ENCODE measurements at regions not wholly inside any gene's neighbourhood (a gene's known extent, or its start where the extent isn't known, plus 50 kb on each side); places are given as distances from the start of the nearest gene placed in this dataset.
"Not testable (repeated sequence)": the region's sequence is repeated elsewhere in the genome, so short reads cannot be mapped to it uniquely, and the experiment has no call there.

DNA sequence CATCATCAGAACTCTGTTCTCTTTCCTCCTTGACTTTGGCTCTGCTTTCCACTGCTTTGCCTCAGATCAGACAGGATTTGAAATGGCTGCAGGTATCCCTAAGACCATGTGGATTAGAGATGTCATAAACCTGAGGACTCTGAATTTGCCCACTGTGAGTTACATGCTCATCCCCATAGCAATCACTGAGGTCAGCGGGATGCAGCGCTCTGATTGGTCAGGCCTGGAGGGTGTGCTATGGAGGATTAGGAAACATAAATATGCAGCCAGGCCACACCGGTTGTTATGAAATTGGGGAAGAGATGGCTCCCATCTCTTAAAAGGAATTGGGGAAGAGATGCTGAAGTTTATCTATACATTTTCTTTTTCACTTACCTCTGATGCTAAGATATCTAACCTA lies 73.7 kb upstream of the DNAJC10 start:
- H3K27me3 Mint-ChIP-seq: peaks cover 13 to 14% of the 10 kb centered on the region in 2 donors
- no peaks in the 10 kb centered on the region for H3K36me3 Mint-ChIP-seq (ENCODE audit: insufficient read depth)
- peak; percentile 43 for ATAC-seq (replicated peaks)
- no peak overlapping the region for H3K4me3 Mint-ChIP-seq
- no peaks in the 10 kb centered on the region for H3K9me3 Mint-ChIP-seq
- no peak overlapping the region for H3K27ac Mint-ChIP-seq
- H3K4me1 Mint-ChIP-seq (ENCODE audit: low read depth in 2 of 2): no peaks in the 10 kb centered on the region
- DNase-seq: peak; percentile 9

DNA sequence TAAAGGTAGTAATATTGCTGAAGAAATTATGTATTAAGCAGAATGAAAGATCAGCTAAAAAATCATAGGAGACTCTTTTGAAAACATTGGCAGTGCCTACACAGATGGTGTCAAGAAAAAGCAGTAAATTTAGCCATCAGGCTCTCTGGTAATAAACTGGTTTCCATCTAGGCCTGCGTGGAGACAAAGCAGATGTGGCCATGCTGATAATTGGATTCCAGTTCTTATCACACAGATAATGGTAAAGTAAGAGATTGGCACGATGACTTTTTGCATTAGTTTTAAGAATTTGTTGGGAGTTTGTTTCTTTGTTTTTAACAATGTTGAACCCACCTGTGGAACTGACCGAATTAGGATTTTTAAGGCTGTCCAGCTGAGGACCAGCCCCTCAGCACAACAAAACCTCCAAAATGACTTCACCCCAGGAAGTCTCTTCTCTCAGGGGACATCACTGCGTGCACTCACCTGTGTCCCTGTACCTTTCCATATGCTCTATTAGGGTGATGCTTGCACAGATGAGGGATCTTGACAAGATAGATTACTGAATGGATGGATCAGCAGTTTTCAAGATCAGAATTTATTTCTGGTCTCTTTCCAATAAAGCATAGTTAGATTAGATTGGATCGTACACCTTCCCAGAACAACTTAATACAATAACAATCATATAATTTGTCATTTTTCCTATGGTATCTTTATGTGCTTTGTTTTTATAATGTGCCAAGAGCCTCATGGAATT lies 69.1 kb upstream of the DNAJC10 start:
- DNase-seq (no peak), ATAC-seq (replicated peaks) (no peak)
- no peaks in the 10 kb centered on the region for H3K9me3 Mint-ChIP-seq
- H3K27ac Mint-ChIP-seq: no peak overlapping the region
- no peaks in the 10 kb centered on the region for H3K36me3 Mint-ChIP-seq (ENCODE audit: insufficient read depth)
- H3K4me1 Mint-ChIP-seq (ENCODE audit: low read depth in 2 of 2): no peaks in the 10 kb centered on the region
- H3K27me3 Mint-ChIP-seq: peaks cover 0 to 11% of the 10 kb centered on the region in 2 donors
- H3K4me3 Mint-ChIP-seq: no peak overlapping the region

DNA sequence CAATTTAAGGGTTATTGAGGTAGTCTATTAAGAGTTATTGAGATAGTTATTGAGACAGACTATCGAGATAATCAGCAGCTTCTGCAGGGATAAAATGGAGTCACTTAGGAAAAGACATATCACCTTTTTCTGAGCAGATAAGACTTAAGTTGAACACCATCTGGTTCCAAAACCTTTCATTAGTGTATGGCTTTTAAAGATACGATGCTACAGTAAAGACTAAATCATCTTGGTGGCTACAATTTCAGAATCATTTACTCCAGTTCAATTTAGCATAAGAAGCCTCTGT lies 68.6 kb upstream of the DNAJC10 start:
- Mint-ChIP-seq H3K4me1 (ENCODE audit: low read depth in 2 of 2) (no peaks in the 10 kb centered on the region), H3K27ac (no peak overlapping the region), H3K4me3 (no peak overlapping the region), H3K9me3 (no peaks in the 10 kb centered on the region), H3K36me3 (ENCODE audit: insufficient read depth) (no peaks in the 10 kb centered on the region), H3K27me3 (peaks cover 0 to 11% of the 10 kb centered on the region in 2 donors)
- DNase-seq (no peak), ATAC-seq (replicated peaks) (no peak)

GRCh38 chr2:182649316-182649715 lies 66.7 kb upstream of the DNAJC10 start:
- peaks cover 0 to 11% of the 10 kb centered on the region in 2 donors for H3K27me3 Mint-ChIP-seq
- no peaks in the 10 kb centered on the region for H3K36me3 Mint-ChIP-seq (ENCODE audit: insufficient read depth)
- no peaks in the 10 kb centered on the region for H3K4me1 Mint-ChIP-seq (ENCODE audit: low read depth in 2 of 2)
- H3K4me3 Mint-ChIP-seq: no peak overlapping the region
- DNase-seq (no peak), ATAC-seq (replicated peaks) (no peak)
- no peak overlapping the region for H3K27ac Mint-ChIP-seq
- H3K9me3 Mint-ChIP-seq: no peaks in the 10 kb centered on the region

GRCh38 chr2:182650704-182651103 lies 65.4 kb upstream of the DNAJC10 start:
- ATAC-seq (replicated peaks) (no peak), DNase-seq (no peak)
- no peaks in the 10 kb centered on the region for H3K9me3 Mint-ChIP-seq
- H3K27me3 Mint-ChIP-seq: peaks cover 12 to 21% of the 10 kb centered on the region in 2 donors
- no peak overlapping the region for H3K4me3 Mint-ChIP-seq
- H3K27ac Mint-ChIP-seq: peak overlapping the region in 1 of 2 donors; percentile 68
- no peaks in the 10 kb centered on the region for H3K4me1 Mint-ChIP-seq (ENCODE audit: low read depth in 2 of 2)
- H3K36me3 Mint-ChIP-seq (ENCODE audit: insufficient read depth): no peaks in the 10 kb centered on the region

- H3K4me3 Mint-ChIP-seq: no peak overlapping the region
Measured at GRCh38 chr2:182652326-182652725, 63.7 kb upstream of the DNAJC10 start.

GRCh38 chr2:182655750-182656149 lies 60.3 kb upstream of the DNAJC10 start:
- no peak for ATAC-seq (replicated peaks)
- DNase-seq: no peak
- peaks cover 26 to 31% of the 10 kb centered on the region in 2 donors for H3K27me3 Mint-ChIP-seq
- no peak overlapping the region for H3K27ac Mint-ChIP-seq
- H3K9me3 Mint-ChIP-seq: no peaks in the 10 kb centered on the region
- H3K36me3 Mint-ChIP-seq (ENCODE audit: insufficient read depth): no peaks in the 10 kb centered on the region
- no peaks in the 10 kb centered on the region for H3K4me1 Mint-ChIP-seq (ENCODE audit: low read depth in 2 of 2)
- no peak overlapping the region for H3K4me3 Mint-ChIP-seq

More at GRCh38 chr2:182652326-182652725, 63.7 kb upstream of the DNAJC10 start:
- Mint-ChIP-seq H3K9me3 (no peaks in the 10 kb centered on the region), H3K27ac (no peak overlapping the region), H3K4me1 (ENCODE audit: low read depth in 2 of 2) (no peaks in the 10 kb centered on the region), H3K36me3 (ENCODE audit: insufficient read depth) (no peaks in the 10 kb centered on the region), H3K27me3 (peaks cover 15 to 31% of the 10 kb centered on the region in 2 donors)
- ATAC-seq (replicated peaks) (peak; percentile 40), DNase-seq (no peak)

GRCh38 chr2:182664212-182664611 lies 51.8 kb upstream of the DNAJC10 start:
- Mint-ChIP-seq H3K36me3 (ENCODE audit: insufficient read depth) (no peaks in the 10 kb centered on the region), H3K27me3 (no peaks in the 10 kb centered on the region), H3K4me3 (no peak overlapping the region), H3K9me3 (no peaks in the 10 kb centered on the region), H3K27ac (no peak overlapping the region), H3K4me1 (ENCODE audit: low read depth in 2 of 2) (no peaks in the 10 kb centered on the region)
- ATAC-seq (replicated peaks): no peak
- DNase-seq: no peak

DNA sequence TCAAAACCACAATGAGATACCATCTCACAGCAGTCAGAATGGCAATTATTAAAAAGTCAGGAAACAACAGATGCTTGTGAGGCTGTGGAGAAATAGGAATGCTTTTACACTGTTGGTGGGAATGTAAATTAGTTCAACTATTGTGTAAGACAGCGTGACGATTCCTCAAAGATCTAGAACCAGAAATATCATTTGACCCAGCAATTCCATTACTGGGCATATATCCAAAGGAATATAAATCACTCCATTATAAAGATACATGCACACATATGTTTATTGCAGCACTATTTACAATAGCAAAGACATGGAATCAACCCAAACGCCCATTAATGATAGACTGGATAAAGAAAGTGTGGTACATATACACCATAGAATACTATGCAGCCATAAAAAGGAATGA lies 50.6 kb upstream of the DNAJC10 start:
- not testable (repeated sequence) for H3K27me3 Mint-ChIP-seq; ATAC-seq (replicated peaks); DNase-seq; H3K4me3 Mint-ChIP-seq; H3K4me1 Mint-ChIP-seq (ENCODE audit: low read depth in 2 of 2); H3K36me3 Mint-ChIP-seq (ENCODE audit: insufficient read depth); H3K9me3 Mint-ChIP-seq; H3K27ac Mint-ChIP-seq
